SU-DHL-6 (cell line): ENCODE measurements at regions not wholly inside any gene's neighbourhood (a gene's known extent, or its start where the extent isn't known, plus 50 kb on each side); places are given as distances from the start of the nearest gene placed in this dataset.

Experiments
- H2AFZ ChIP-seq: fragments of 200-600 bp; sonication (generic); 2 replicates; pipeline ENCODE4 v1.6.1; 2014; ENCODE audit warnings: low read depth, mild to moderate bottlenecking, moderate library complexity, mixed read lengths, antibody characterized with exemption, low read length; ENCODE audit not compliant: severe bottlenecking
- H3F3A ChIP-seq: fragments of 200-600 bp; shearing (Covaris generic); 2 replicates; pipeline ENCODE4 v1.6.0; 2016; ENCODE audit warnings: antibody characterized with exemption, mild to moderate bottlenecking; ENCODE audit not compliant: insufficient read depth
- H3K27ac ChIP-seq: fragments of 200-600 bp; sonication (generic); 2 replicates; pipeline ENCODE4 v1.5.1; 2016; ENCODE audit warnings: low read depth, mild to moderate bottlenecking, low read length, moderate library complexity, mixed read lengths
- H3K27me3 ChIP-seq: fragments of 200-600 bp; sonication (generic), shearing (Covaris generic); 2 replicates; pipeline ENCODE4 v1.6.0; 2014; ENCODE audit warnings: mild to moderate bottlenecking, low read length
- H3K36me3 ChIP-seq: fragments of 200-600 bp; sonication (generic); 2 replicates; pipeline ENCODE4 v1.6.1; 2014; ENCODE audit warnings: mild to moderate bottlenecking, low read length, mixed read lengths
- H3K4me2 ChIP-seq: fragments of 300-600, 200-600 bp; shearing (Covaris generic), sonication (generic); 2 replicates; pipeline ENCODE4 v1.6.0; 2014; ENCODE audit warnings: low read length, low read depth, mild to moderate bottlenecking; ENCODE audit not compliant: poor library complexity, severe bottlenecking
- H3K4me3 ChIP-seq: fragments of 200-600 bp; sonication (generic); 2 replicates; pipeline ENCODE4 v1.5.1; 2014; ENCODE audit warnings: antibody characterized with exemption, low read length, mild to moderate bottlenecking, mixed read lengths; ENCODE audit not compliant: insufficient read depth, poor library complexity, severe bottlenecking
- H3K79me2 ChIP-seq: fragments of 200-600 bp; sonication (generic); 2 replicates; pipeline ENCODE4 v1.6.1; 2014; ENCODE audit warnings: mild to moderate bottlenecking, low read length, moderate library complexity; ENCODE audit not compliant: insufficient read depth
- H3K9ac ChIP-seq: fragments of 200-600 bp; sonication (generic); 2 replicates; pipeline ENCODE4 v1.7.0; 2014; ENCODE audit warnings: mild to moderate bottlenecking, low read length
- H3K9me2 ChIP-seq: fragments of 200-600 bp; sonication (generic); replicated peaks from 2 replicates; pipeline ENCODE4 v1.6.1; 2014; ENCODE audit warnings: low read length; ENCODE audit not compliant: insufficient read depth
- H3K9me3 ChIP-seq: fragments of 200-600 bp; sonication (generic); 2 replicates; pipeline ENCODE4 v1.6.1; 2014; ENCODE audit warnings: low read length, mixed read lengths; ENCODE audit not compliant: insufficient read depth
- H4K20me1 ChIP-seq: fragments of 200-600 bp; sonication (generic); 2 replicates; pipeline ENCODE4 v1.6.1; 2014; ENCODE audit warnings: low read depth, mild to moderate bottlenecking, antibody characterized with exemption, low read length, moderate library complexity, mixed read lengths
- CTCF ChIP-seq: fragments of 200-600 bp; sonication (generic); IDR thresholded peaks from one replicate; pipeline ENCODE4 v1.5.1; 2017; ENCODE audit warnings: antibody characterized with exemption, mild to moderate bottlenecking, low read length, moderate library complexity; ENCODE audit not compliant: insufficient read depth, poor library complexity, severe bottlenecking
- EZH2phosphoT487 ChIP-seq: fragments of 200-600 bp; sonication (generic), shearing (Covaris generic); conservative IDR thresholded peaks from 2 replicates; pipeline ENCODE4 v1.6.1; 2018; ENCODE audit warnings: mild to moderate bottlenecking, antibody characterized with exemption, low read length, moderate library complexity, mixed read lengths

GRCh38 chr10:113449006-113449695 is 103.7 kb upstream of the HABP2 start:
- TF ChIP-seq EZH2phosphoT487 (no peak), CTCF (no peak)
- H3K9ac ChIP-seq = no peak overlapping the region
- no peak overlapping the region for H2AFZ ChIP-seq
- no peaks in the 10 kb centered on the region for H3K9me2 ChIP-seq
- no peak overlapping the region for H3K27ac ChIP-seq
- no peak overlapping the region for H3K4me3 ChIP-seq
- H3K36me3 ChIP-seq = no peaks in the 10 kb centered on the region
- H3K4me2 ChIP-seq = no peak overlapping the region
- H4K20me1 ChIP-seq = no peaks in the 10 kb centered on the region
- H3F3A ChIP-seq = no peaks in the 10 kb centered on the region
- no peaks in the 10 kb centered on the region for H3K9me3 ChIP-seq
- no peaks in the 10 kb centered on the region for H3K27me3 ChIP-seq
- no peaks in the 10 kb centered on the region for H3K79me2 ChIP-seq

- Histone ChIP-seq H3K9ac (no peak overlapping the region), H3K79me2 (no peaks in the 10 kb centered on the region), H3K36me3 (no peaks in the 10 kb centered on the region), H3K4me3 (no peak overlapping the region), H3K9me3 (no peaks in the 10 kb centered on the region), H3K27ac (no peak overlapping the region), H3K9me2 (no peaks in the 10 kb centered on the region), H3F3A (no peaks in the 10 kb centered on the region), H3K27me3 (no peaks in the 10 kb centered on the region), H3K4me2 (no peak overlapping the region), H2AFZ (no peak overlapping the region), H4K20me1 (no peaks in the 10 kb centered on the region)
- TF ChIP-seq EZH2phosphoT487 = no peak
- TF ChIP-seq CTCF = no peak
Observed at GRCh38 chr10:113450046-113450804, 102.6 kb upstream of the HABP2 start.

DNA sequence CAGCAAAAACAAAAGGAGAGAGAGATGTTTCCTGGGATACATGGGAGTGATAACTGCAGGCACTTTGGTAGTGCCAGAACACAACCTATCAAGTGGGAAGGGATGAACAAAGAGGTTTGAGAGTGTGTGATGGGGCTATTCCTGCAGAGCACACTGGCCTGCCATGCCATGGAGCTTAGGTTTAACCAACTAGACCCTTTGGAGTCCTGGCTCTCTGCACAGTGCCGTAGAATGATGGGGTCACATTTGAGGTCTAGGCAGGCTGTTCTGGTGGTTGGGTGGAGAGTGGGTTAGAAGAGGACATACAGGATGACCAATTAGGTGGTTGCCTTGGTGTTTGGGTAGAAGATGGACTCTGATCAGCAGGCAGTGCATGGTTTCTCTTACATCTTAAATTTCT is 101.9 kb upstream of the HABP2 start:
- no peaks in the 10 kb centered on the region for H4K20me1 ChIP-seq
- TF ChIP-seq EZH2phosphoT487 (no peak), CTCF (no peak)
- H3K9me2 ChIP-seq = no peaks in the 10 kb centered on the region
- no peaks in the 10 kb centered on the region for H3K79me2 ChIP-seq
- H3K9ac ChIP-seq = no peak overlapping the region
- H3K9me3 ChIP-seq = no peaks in the 10 kb centered on the region
- no peak overlapping the region for H3K4me3 ChIP-seq
- no peak overlapping the region for H2AFZ ChIP-seq
- no peaks in the 10 kb centered on the region for H3K27me3 ChIP-seq
- H3K36me3 ChIP-seq = no peaks in the 10 kb centered on the region
- H3F3A ChIP-seq = no peaks in the 10 kb centered on the region
- H3K4me2 ChIP-seq = no peak overlapping the region
- no peak overlapping the region for H3K27ac ChIP-seq
